B cell (primary cell): ENCODE measurements at regions not wholly inside any gene's neighbourhood (a gene's known extent, or its start where the extent isn't known, plus 50 kb on each side); places are given as distances from the start of the nearest gene placed in this dataset.

Experiments
- EZH2 ChIP-seq: IDR thresholded peaks from 2 replicates; pipeline ENCODE4 v1.6.1; 2012; ENCODE audit warnings: borderline replicate concordance, low read depth, mild to moderate bottlenecking, moderate library complexity, low read length; ENCODE audit not compliant: insufficient read depth, poor library complexity, severe bottlenecking
- TF ChIP-seq, protein P1 (sequence below): fragments of 200-600 bp; IDR thresholded peaks from one replicate; pipeline ENCODE4 v1.8.0; 2022; ENCODE audit warnings: antibody characterized with exemption, mild to moderate bottlenecking

DNA sequence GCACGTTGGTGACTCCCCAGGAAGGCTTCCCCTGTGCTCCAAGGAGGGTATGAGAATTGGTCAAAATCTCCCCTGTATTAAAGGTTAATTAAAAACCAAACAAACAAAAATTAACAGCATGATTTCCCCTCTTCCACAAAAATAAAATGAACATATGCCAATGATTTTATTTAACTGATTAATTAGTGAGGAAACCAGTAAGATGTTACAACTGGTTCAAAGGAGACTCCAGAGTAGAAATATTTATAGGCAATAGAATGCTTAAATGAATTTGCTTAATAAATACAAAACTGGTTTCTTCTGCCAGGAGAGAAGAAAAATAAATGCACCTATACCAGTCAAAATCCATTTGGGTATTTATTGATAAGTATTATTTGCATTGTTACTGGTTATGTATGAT is 249.5 kb upstream of the DEPDC1 start:
- TF ChIP-seq, protein P1, sequence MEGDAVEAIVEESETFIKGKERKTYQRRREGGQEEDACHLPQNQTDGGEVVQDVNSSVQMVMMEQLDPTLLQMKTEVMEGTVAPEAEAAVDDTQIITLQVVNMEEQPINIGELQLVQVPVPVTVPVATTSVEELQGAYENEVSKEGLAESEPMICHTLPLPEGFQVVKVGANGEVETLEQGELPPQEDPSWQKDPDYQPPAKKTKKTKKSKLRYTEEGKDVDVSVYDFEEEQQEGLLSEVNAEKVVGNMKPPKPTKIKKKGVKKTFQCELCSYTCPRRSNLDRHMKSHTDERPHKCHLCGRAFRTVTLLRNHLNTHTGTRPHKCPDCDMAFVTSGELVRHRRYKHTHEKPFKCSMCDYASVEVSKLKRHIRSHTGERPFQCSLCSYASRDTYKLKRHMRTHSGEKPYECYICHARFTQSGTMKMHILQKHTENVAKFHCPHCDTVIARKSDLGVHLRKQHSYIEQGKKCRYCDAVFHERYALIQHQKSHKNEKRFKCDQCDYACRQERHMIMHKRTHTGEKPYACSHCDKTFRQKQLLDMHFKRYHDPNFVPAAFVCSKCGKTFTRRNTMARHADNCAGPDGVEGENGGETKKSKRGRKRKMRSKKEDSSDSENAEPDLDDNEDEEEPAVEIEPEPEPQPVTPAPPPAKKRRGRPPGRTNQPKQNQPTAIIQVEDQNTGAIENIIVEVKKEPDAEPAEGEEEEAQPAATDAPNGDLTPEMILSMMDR, result no peak
- no peak for TF ChIP-seq EZH2
